Body of pancreas (tissue), 4 donors: ENCODE measurements at regions not wholly inside any gene's neighbourhood (a gene's known extent, or its start where the extent isn't known, plus 50 kb on each side); places are given as distances from the start of the nearest gene placed in this dataset.

Experiments
- CTCF ChIP-seq, 7 experiments: fragments of 450-650 bp in 4 of 7; fragments of 200-600 bp in 3 of 7; sonication (generic) in 3 of 7; IDR thresholded peaks; one replicate each; pipeline ENCODE4 v1.5.1; 2016 to 2019; ENCODE audit warnings: antibody characterized with exemption in 7 of 7
- POLR2A ChIP-seq, 3 donors: fragments of 450-650 bp; IDR thresholded peaks; one replicate each; pipeline ENCODE4 v1.6.1; 2016; ENCODE audit warnings: antibody characterized with exemption in 3 of 3, mild to moderate bottlenecking in 2 of 3

GRCh38 chr12:127620735-127621355 is 646.1 kb upstream of the TMEM132C start:
- TF ChIP-seq CTCF (IDR thresholded peaks at IDR 0.05) (no peak), POLR2A (IDR thresholded peaks at IDR 0.05) (no peak)
